HG02588 (cell line): ENCODE measurements at regions not wholly inside any gene's neighbourhood (a gene's known extent, or its start where the extent isn't known, plus 50 kb on each side); places are given as distances from the start of the nearest gene placed in this dataset.
"Not testable (repeated sequence)": the region's sequence is repeated elsewhere in the genome, so short reads cannot be mapped to it uniquely, and the experiment has no call there.

Source experiments
- ATAC-seq: cut with Tn5 transposase; IDR thresholded peaks from one replicate; pipeline ENCODE4 v1.9.1; 2021; ENCODE audit warnings: mild to moderate bottlenecking, moderate library complexity; ENCODE audit not compliant: unreplicated experiment

DNA sequence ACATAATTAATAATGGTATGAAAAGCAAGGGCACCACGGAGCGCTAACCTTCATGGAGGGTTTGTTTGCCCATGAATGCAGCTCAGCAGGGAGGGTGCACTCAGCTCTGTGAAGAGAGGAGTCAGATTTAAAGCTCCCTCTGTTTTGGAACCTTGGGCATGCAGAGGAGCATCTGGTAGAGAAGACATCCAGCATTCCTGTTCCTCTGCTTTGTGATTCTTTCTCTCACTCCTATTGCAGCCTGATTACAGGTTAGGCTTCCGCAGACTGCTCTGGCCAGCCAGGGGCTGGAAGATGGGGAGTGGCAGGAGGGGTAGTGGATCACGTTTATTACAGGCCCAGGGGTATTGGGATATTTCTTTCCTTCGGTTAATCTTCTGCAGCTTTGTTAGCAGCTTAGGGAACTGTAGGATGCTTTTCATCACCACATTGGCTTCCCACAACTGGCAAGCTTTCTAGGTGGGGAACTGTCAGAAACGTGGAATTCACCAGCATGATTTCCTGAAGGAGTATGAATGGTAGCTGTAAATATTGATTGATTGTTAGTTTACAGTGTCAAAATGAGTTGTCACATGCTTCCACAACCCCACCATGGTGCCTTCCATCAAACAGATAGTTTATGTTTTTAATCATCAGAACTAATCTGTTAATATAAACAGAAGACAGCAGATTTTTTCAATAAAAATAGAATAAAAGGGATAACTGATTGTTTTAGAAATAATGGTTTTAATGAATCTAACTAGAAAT is 201.1 kb downstream of the VAPA start:
- no peak for ATAC-seq

DNA sequence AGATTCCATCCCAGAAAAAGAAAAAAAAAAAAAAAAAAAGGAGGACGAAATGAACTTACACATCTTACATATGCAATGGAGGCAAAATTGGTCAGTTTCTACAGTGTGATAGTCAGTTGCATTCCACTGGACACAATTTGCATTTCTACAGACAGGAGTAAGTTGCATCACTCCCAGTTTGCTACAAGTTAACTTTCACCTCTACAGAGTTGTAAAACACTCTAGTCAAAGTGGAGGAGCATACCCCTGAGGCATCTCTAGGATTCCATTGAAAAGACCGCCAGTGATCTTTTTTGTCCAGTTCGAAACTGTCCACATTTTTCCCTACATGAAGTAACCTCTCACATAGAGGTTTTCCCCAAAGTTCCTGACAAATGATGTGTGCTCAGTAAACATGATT is 202.8 kb downstream of the VAPA start:
- no peak for ATAC-seq

DNA sequence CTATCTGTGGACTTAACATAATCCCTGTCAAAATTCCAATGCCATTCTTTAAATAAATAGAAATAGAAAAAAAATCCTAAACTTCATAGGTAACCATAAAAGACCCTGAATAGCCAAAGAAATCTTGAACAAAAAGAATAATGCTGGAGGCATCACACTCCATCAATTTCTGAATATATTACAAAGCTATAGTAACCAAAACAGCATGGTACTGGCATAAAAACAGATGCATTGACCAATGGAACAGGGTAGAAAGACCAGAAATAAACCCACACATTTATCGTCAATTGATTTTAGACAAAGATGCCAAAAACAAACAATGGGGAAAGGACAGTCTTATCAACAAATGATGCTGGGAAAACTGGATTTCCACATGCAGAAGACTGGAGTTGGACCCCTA is 205.7 kb downstream of the VAPA start:
- ATAC-seq, result no peak

DNA sequence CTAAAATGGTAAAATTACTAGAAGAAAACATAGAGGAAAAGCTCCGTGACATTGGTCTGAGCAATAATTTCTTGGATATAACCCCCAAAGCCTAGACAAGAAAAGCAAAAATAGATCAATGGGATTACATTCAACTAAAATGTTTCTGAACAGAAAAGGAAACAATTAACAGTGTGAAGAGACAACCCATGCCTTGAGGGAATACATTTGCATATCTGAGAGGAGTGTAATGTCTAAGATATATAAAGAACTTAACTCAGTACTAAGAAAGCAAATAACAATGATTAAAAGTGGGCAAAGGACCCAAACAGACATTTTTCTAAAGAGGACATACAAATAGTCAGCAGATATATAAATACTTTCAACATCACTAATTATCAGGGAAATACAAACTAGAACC is 206.2 kb downstream of the VAPA start:
- ATAC-seq, result no peak

DNA sequence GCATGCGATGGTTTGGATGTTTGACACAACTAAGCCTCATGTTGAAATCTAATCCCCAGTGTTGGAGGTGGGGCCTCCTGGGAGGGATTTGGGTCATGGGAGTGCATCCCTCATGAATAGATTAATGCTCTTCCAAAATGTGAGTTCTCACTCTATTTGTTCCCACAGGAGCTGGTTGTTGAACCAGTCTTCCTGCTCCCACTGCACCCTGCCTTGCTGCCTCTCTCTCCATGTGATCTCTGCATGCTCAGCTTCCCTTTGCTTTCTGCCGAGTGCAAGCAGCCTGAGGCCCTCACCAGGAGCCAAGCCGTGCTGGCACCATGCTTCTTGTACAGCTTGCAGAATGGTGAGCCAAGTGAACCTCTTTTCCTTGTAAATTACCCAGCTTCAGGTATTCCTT is 206.8 kb downstream of the VAPA start:
- no peak for ATAC-seq

DNA sequence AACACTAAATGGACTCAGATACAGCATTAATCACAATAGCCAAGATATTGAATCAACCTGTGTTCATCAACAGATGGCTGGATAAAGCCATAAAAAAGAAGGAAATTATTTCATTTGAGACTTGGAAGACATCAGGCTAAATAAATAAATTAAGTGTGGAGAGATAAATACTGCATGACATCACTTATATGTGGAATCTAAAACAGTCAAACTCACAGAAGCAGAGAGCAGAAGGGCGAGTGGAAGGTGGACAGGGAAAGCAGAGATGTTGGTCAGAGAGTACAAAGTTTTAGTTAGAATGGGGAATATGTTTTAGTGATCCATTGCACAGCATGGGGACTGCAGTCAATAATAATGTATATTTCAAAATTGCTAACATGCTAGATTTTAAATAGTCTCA is 207.2 kb downstream of the VAPA start:
- ATAC-seq, result no peak

DNA sequence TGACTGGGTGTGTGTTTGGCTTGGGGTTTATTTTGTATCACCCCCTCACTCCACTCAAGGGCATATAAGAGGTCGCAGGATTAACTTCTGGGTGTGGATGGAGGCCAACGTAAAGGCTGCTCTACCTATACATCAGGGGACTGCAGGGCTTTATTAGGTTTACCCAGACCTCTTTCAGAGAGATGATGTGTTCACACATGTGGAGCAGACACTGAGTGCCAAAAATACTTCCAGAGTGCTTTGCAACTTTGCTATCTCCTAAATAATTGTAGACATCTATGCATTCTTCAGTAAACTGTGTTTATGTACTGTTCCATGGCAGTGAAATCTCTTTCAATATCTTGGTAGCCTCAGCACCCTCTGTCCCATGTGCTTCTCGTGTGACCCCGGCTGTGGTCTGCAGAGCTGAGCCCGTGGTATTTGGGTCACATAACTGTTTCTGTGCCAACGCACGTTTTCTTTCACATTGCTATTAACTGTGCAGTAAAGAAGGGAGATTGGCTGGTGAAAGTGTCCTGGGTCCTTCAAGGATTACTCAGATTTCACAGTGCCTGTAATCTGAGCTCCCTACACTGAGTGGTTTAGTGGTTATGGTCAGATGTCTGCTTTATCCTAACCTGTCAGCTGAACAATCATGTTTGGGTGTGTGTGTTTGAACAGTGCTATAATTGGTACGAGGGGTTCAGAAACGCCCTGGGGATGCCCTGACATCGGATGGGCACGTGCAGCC is 208.1 kb downstream of the VAPA start:
- ATAC-seq, result no peak

DNA sequence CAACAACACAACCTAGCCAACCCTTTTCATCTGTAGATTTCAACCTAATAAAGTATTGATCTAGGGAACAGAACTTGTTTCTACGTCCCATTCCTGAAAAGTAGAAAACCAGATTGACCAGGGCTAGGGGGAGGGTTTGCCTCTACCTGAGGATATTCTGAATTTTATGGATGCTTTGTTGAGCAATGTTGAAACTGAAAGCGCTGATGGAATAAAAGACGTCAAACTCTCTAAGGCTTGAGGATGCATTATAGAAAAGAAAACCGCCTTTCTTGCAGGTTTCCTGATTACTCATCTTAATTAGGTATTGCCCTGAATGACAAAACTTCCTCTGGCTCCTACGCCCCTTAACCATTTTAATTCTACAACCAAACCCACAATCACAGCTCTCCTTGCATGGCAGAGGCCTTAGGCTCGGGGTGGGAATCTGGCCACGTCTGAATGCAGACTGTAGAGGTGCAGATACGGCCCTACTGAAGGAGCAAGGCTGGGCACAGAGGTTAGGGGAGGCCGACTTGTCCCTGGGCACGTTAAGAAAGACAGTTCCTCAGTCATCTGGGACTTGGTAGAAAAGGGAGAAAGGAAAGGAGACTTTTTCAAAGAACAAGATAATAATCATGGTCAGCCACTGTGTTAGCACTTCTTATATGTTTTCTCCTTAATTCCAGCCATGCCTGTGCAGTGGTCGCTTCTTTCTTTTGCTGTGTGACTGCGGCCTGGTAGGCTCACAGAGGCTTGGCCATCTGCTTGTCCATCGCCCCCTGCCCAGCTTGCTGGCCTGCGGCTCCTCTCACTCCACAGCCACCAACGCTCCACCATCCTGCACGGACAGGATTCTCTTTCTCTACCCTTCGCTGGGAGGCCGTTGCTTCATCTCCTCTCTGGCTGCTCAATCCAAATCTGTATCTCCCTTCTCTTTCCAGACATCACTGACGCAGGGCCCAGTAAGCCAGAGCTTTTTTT is 209.5 kb downstream of the VAPA start:
- ATAC-seq, result no peak

DNA sequence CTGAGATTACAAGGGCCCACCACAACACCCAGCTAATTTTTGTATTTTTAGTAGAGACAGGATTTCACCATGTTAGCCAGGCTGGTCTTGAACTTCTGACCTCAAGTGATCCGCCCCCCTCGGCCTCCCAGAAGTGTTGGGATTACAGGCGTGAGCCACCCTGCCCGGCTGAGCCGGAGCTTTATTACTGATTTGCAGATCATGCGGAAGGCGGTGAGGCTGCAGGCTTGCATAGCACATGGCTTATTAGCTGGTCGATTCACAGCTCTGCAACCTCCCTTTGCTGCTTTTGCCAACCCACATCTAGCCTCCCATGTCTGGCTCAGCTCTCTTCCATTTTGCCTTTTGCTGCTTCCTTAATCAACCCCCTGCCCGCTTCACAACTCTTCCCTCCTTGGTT is 210.3 kb downstream of the VAPA start:
- no peak for ATAC-seq

DNA sequence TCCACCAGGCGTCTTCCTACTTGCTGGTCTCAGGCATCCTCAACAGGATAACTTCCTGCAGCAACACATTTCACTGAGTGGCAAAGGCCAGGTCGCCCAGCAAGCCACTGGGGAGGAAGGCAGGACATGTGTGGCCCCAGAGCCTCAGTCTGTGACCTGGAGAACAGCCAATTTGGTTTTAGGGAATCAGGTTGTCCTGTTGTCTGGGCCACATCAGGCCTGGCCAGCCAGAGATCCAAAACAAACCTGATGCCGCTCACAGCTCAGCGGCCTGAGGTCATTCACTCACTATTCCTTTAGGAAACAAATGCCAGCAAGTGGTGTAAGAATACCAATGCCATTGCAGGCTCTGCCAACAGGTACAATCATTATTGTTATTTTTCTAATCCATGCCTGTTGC is 210.7 kb downstream of the VAPA start:
- no peak for ATAC-seq

DNA sequence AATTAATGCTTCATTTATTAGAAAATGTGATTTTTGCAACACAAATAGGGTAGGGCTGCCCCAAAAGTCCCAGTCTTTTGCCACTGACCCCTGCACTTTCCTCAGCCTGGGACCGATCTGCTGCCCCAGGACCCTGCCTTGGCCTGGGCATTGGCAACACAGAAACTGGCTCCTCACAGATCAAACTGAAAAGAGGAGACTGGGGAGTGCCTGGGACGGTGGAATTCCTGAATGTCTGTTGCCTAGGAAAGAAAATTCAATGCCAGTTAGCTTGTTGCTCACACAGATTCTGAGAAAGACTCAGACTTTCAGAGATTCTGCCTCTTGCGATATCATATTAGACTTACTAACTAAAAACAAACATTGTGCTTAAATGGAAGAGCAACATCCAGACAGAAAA is 211.2 kb downstream of the VAPA start:
- no peak for ATAC-seq

DNA sequence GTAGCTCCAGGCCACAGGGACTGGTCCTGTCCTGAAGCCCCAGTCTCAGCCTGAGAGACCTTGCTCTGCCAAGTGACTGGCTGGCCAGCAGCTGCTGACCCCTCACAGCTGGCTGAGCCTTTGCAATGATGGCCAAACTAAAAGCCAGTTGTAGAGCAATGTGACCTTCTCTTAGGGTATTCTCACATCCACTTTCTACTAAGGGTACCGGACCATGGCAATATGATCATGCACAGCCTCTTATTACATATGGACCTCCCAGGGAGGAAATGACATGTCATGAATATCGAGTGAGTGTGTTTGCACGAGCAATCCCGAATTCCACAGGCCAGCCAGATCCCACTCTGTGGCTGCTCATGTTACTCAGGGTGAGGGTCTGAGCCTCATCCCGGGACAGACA is 213.9 kb downstream of the VAPA start:
- ATAC-seq, result no peak

DNA sequence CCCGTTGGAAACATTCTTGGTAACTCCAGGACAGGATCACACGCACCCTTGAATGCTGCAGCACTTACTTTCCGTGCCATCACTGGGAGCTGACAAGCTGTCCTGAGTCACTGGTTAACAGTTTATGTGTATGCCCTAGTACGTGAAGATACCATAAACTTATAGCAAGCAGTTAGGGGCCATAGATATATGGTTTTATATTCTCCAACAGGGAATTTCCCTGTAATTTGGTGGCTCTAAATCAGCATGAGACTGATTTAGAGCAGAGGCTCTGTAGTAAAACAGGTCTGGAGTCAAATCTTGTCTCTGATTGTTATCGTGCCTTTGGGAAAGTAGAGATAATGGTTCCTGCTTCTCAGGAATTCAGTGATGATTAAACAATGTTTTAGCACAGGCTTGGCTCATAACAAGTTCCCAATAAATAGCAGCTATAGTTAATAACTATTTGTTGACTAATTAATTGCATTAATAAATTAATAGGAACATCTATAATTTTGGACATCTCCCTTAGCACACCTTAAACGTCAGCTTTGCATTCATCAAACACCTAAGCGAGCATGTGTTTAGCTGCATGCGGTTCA is 215.2 kb downstream of the VAPA start:
- ATAC-seq, result no peak

DNA sequence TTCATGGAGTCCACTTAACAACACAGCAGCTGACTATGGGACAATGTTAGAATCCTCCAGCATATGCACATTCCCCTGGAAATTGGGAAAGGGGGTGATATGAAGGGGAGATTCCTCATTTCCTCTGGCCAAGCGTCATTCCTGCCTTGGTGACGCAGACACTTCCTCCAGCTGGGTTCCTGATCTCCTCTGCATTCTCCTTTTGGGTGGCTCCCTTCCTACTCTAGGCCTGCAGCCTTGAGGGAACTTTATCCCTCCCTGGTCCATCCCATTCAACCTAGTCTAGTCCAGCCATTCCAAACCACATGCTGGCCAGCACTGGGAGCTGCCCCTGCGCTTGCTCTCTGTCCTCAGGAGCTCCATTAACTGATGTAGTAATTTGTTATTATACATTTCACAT is 216.8 kb downstream of the VAPA start:
- ATAC-seq, result no peak

DNA sequence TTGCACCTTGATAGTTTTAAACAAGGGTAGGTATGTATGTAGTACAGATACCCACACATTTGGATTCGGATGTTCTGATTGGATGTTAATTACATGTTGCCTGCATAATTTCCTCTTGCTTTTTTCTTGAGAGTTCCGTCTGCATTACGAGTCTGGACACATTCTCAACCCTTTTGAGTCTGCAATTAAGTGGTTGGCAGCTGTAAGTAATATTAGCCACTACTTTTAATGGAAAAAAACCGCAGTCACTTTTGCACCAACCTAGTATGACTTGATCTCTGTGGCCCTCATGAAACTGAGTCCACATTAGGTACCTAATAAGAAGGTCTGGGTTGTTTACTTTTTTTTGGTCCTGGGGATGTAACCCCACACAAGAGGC is 217.3 kb downstream of the VAPA start:
- ATAC-seq, result no peak

DNA sequence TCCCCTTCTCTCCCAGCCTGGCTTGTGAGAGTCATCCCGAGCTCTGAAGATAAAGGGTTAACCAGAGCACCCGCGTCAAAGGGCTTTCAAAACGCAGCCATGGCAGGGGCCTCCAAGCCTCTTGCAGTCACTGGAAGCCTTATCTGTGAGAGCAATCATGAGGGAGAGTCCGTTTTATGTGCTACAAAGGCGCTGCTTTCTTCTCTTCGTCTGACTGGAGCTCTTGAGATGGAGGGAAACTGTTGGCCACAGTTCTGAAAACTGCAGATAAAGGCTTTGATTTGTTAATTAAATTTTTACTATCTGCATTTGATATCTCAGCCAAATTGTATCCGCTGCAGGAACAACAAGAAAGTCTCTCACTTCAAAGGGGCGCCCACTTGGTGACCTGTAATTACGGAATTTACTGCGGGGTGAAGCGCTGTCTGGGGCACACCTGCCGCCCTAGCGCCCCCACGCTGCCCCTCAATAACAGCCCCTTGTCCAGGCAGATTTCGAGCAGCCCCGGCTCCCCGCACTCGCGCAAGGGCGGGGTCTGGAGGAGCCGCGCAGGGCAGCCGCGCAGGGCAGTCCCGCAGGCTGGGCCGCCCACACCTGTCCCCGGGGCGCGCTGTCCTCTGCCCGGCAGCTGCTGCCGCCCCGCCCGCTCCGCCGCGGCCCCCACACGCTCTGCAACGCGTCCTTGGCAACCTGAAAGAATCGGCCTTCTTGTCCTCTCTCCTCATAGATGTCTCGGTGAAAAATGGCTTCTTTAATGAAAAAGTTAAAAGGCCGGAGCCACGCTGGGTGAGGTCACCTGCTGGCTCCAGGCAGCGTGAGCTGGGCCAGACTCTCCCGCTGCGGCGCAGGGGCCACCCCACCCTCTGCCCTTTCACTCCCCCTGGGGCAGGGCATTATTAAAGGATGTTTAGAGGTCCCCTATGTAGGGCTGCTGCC is 217.9 kb downstream of the VAPA start:
- ATAC-seq, result no peak

DNA sequence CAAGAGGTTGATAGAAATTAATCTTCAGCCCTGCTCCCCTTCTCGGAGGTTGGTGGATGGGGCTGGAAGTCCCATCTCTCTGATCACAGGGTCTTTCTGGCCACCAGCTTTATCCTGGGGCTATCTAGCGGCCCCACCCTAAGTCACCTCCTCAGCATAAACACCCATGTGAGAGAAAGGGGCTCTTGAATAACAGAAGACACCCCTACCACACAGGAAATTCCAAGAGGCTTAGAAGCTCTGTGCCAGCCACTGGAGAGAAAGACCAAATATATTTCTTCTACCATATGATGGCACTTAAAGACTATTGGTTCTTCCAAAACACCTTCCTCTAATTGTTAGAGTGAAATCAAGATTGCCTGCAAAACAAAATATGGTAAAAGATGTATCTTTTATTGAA is 219.7 kb downstream of the VAPA start:
- ATAC-seq, result no peak

DNA sequence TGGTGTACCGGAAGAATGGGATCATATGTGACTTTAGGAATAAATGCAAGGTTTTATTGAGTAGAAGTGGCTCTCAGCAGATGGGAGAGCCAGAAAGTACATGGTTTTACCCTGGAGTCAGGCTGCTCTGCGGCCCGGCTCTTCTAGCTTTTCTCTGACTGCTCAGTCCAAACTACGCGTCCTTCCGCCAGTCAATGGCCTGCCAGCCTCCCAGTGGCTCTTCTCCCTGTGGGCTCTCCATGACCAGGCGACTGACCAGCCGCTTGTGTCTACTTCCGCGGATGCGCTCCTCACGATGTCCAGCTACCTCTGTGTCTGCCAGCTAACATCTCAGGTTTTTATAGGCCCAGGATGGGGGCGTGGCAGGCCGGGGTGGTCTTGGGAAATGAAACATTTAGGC is 220.4 kb downstream of the VAPA start:
- no peak for ATAC-seq

DNA sequence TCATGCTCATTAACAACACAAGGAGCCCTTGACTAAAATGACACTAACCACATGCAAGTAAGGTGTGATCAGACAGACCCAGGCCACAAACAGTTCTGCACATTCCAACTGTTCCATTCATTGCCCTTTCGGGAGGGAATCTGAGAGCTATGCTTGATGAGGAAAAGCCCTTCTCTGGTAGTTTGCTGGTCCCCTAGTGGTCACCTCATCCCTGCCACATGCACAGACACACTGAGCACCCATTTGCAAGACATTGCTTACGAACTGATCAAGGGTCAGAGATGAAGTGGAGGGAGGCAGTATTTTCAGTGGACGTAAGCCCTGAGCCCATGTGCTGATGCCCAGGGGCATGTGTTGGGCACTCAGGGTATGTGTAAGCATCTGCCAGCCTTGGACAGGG is 220.9 kb downstream of the VAPA start:
- ATAC-seq, result not testable (repeated sequence)

DNA sequence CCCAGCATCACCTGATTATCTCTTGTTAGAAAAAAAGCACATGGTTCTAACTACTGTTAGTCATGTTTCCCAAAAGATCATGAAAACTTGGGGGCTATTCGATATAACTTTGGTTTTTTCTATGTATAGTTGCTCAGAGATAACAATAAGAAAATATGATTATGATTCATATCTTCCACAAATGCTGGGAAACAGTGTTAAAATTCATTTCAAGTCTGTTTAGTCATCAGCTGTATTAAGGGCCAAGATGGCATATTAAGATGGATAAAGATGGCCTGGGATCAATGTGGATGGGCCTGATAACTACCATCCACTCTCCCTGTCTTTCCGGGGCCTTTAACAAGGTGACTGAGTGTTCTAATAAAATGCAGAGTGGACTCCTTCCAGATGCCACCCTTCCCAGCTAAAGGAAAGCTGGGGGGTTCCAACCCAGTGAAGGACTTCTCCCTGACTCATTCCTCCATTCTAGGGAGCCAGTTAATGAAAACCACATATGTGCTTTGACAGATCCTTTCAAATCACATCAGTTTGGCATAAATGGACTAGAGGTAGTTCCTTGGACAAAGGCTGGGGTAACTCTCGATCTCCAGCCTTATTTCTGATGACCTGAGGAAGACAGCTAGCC is 221.6 kb downstream of the VAPA start:
- no peak for ATAC-seq
